ENCODE measurements at regions not wholly inside any gene's neighbourhood (a gene's known extent, or its start where the extent isn't known, plus 50 kb on each side); places are given as distances from the start of the nearest gene placed in this dataset.

DNA sequence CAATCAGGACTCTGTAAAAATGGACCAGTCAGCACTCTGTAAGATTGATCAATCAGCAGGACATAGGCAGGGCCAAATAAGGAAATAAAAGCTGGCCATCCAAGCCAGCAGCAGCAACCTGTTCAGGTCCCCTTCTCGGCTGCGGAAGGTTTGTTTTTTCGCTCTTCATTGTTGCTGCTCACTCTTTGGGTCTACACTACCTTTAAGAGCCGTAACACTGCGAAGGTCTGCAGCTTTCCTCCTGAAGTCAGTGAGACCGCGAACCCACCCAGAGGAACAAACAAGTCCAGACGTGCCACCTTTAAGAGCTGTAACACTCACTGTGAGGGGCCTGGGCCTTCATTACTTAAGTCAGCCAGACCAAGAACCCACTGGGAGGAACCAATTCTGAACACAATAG is 223.2 kb upstream of the EXOC2 start:
- in situ Hi-C loops (cut with MboI), result no loop called here
- FAIRE-seq (no peak), DNase-seq (ENCODE audit: low read depth, low spot score) (no peak), ATAC-seq (no peak)
- POLR2A ChIA-PET, result no interaction called here
- H4K20me1 ChIP-seq (ENCODE audit: control insufficient read depth, insufficient read depth), result no peaks in the 10 kb centered on the region
- H3K9ac ChIP-seq (ENCODE audit: control insufficient read depth, insufficient read depth, low read length), result no peak overlapping the region
- H3K27me3 ChIP-seq (replicated peaks in 1 of 2; ENCODE audit: control insufficient read depth in 2 of 2, insufficient read depth in 2 of 2, low read length in 1 of 2), result peaks cover 0 to 3% of the 10 kb centered on the region in 2 experiments; a peak in 2 of 4 replicates
- no peak overlapping the region for H3K4me3 ChIP-seq
- no peak overlapping the region for H3K4me2 ChIP-seq (ENCODE audit: control insufficient read depth, insufficient read depth)
- H3K36me3 ChIP-seq (ENCODE audit: control insufficient read depth in 2 of 2, insufficient read depth in 2 of 2, low read length in 1 of 2), result no peaks in the 10 kb centered on the region
- H2AFZ ChIP-seq (ENCODE audit: control insufficient read depth, low read depth, low read length), result no peak overlapping the region
- SMC1A ChIA-PET (ENCODE audit: uncharacterized antibody, unreplicated experiment), result interaction anchor here (0.7 kb wide), 1 partner anchor 493 kb away, joined by 3 read pairs; no protein-coding TSS in a partner anchor
- 64% methylated on average over 8 of the region's 8 CpGs for WGBS (ENCODE audit: insufficient coverage, insufficient replicate concordance, low lambda C conversion rate, missing lambda C conversion rate)
- intact Hi-C loops (cut with micrococcal nuclease; ENCODE audit: unreplicated experiment), result no loop called here
- no peak overlapping the region for H3K27ac ChIP-seq (ENCODE audit: control insufficient read depth, insufficient read depth)
- no peaks in the 10 kb centered on the region for H3K4me1 ChIP-seq (ENCODE audit: control insufficient read depth, insufficient read depth, low read length)
- BruUV-seq (replicated peaks), result no TSS peak
- RAD21 ChIA-PET (ENCODE audit: unreplicated experiment), result no interaction called here
- CTCF ChIA-PET, result no interaction called here
- H3K79me2 ChIP-seq (ENCODE audit: control insufficient read depth, insufficient read depth, low read length), result no peaks in the 10 kb centered on the region
- no peaks in the 10 kb centered on the region; the same call in 2 of the 3 replicates for H3K9me3 ChIP-seq (replicated peaks; ENCODE audit: control insufficient read depth, insufficient read depth, low read length)
- TF ChIP-seq MYB (IDR thresholded peaks at IDR 0.05; ENCODE audit: borderline replicate concordance, low read depth, low read length), result no peak
- no peak for TF ChIP-seq BHLHE40 (IDR thresholded peaks at IDR 0.05; ENCODE audit: borderline replicate concordance in 1 of 2, low read depth in 2 of 2, low read length in 1 of 2)
- no peak for TF ChIP-seq EZH2 (IDR thresholded peaks at IDR 0.05; ENCODE audit: borderline replicate concordance, control insufficient read depth, low read depth, low read length)
- TF ChIP-seq POLR2AphosphoS2 (IDR thresholded peaks at IDR 0.05; ENCODE audit: low read depth, low read length), result no peak
- no peak for TF ChIP-seq MTA2 (IDR thresholded peaks at IDR 0.05; ENCODE audit: low read depth)
- TF ChIP-seq MTA3 (IDR thresholded peaks at IDR 0.05; ENCODE audit: borderline replicate concordance, low read length), result no peak
- TF ChIP-seq, protein P1, sequence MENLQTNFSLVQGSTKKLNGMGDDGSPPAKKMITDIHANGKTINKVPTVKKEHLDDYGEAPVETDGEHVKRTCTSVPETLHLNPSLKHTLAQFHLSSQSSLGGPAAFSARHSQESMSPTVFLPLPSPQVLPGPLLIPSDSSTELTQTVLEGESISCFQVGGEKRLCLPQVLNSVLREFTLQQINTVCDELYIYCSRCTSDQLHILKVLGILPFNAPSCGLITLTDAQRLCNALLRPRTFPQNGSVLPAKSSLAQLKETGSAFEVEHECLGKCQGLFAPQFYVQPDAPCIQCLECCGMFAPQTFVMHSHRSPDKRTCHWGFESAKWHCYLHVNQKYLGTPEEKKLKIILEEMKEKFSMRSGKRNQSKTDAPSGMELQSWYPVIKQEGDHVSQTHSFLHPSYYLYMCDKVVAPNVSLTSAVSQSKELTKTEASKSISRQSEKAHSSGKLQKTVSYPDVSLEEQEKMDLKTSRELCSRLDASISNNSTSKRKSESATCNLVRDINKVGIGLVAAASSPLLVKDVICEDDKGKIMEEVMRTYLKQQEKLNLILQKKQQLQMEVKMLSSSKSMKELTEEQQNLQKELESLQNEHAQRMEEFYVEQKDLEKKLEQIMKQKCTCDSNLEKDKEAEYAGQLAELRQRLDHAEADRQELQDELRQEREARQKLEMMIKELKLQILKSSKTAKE (IDR thresholded peaks at IDR 0.05; ENCODE audit: low read depth, poor library complexity, severe bottlenecking), result no peak
- TF ChIP-seq SPI1 (IDR thresholded peaks at IDR 0.05; ENCODE audit: borderline replicate concordance, insufficient read depth, low read depth, low read length), result no peak
- TF ChIP-seq ZBTB11 (CRISPR knock-in tag; IDR thresholded peaks at IDR 0.05), result no peak
- no peak for TF ChIP-seq PRDM15 (CRISPR knock-in tag; IDR thresholded peaks at IDR 0.05)
- TF ChIP-seq BRCA1 (IDR thresholded peaks at IDR 0.05; ENCODE audit: low read depth, low read length), result no peak
- no peak for TF ChIP-seq CHD1 (IDR thresholded peaks at IDR 0.05; ENCODE audit: low read depth, low read length)

All from GM12878 (cell line).